Activated naive CD8-positive, alpha-beta T cell treated with anti-CD3 and anti-CD28 coated beads for 36 hours (primary cell): ENCODE measurements at regions not wholly inside any gene's neighbourhood (a gene's known extent, or its start where the extent isn't known, plus 50 kb on each side); places are given as distances from the start of the nearest gene placed in this dataset.

ENCODE experiments used
- DNase-seq: peaks from one replicate; pipeline ENCODE4 v3.0.0; 2021
- H3K27ac Mint-ChIP-seq: one replicate; pipeline ENCODE4 v1.8.0; 2022; ENCODE audit warnings: mild to moderate bottlenecking, moderate library complexity, mixed read lengths
- H3K27me3 Mint-ChIP-seq: one replicate; pipeline ENCODE4 v1.8.0; 2022; ENCODE audit warnings: mild to moderate bottlenecking, mixed read lengths
- H3K36me3 Mint-ChIP-seq: one replicate; pipeline ENCODE4 v1.8.0; 2021; ENCODE audit warnings: mild to moderate bottlenecking, mixed read lengths
- H3K4me1 Mint-ChIP-seq: one replicate; pipeline ENCODE4 v1.8.0; 2021; ENCODE audit warnings: mixed read lengths
- H3K4me3 Mint-ChIP-seq: one replicate; pipeline ENCODE4 v1.8.0; 2022; ENCODE audit warnings: mild to moderate bottlenecking, moderate library complexity, mixed read lengths
- H3K9me3 Mint-ChIP-seq: one replicate; pipeline ENCODE4 v1.8.0; 2022; ENCODE audit warnings: mixed read lengths

- no peak for DNase-seq
- Mint-ChIP-seq H3K4me1 (peaks cover 8% of the 10 kb centered on the region), H3K9me3 (peaks cover 4% of the 10 kb centered on the region), H3K27ac (no peak overlapping the region), H3K36me3 (peaks cover 4% of the 10 kb centered on the region), H3K4me3 (no peak overlapping the region), H3K27me3 (no peaks in the 10 kb centered on the region)
Observed at GRCh38 chr13:40243047-40243446, 423.4 kb downstream of the FOXO1 start.

GRCh38 chr13:40243982-40244381 is 422.5 kb downstream of the FOXO1 start:
- no peak overlapping the region for H3K4me3 Mint-ChIP-seq
- peaks cover 10% of the 10 kb centered on the region for H3K36me3 Mint-ChIP-seq

GRCh38 chr13:40245567-40245966 is 420.9 kb downstream of the FOXO1 start:
- Mint-ChIP-seq H3K27ac (no peak overlapping the region), H3K27me3 (no peaks in the 10 kb centered on the region), H3K9me3 (peaks cover 10% of the 10 kb centered on the region), H3K36me3 (peaks cover 10% of the 10 kb centered on the region), H3K4me3 (no peak overlapping the region), H3K4me1 (peaks cover 8% of the 10 kb centered on the region)
- no peak for DNase-seq

More at GRCh38 chr13:40243982-40244381, 422.5 kb downstream of the FOXO1 start:
- Mint-ChIP-seq H3K27me3 (no peaks in the 10 kb centered on the region), H3K27ac (no peak overlapping the region), H3K4me1 (peaks cover 8% of the 10 kb centered on the region), H3K9me3 (peaks cover 9% of the 10 kb centered on the region)
- no peak for DNase-seq

GRCh38 chr13:40247845-40248244 is 418.6 kb downstream of the FOXO1 start:
- Mint-ChIP-seq H3K4me3 (no peak overlapping the region), H3K9me3 (peaks cover 10% of the 10 kb centered on the region), H3K27me3 (no peaks in the 10 kb centered on the region), H3K27ac (no peak overlapping the region), H3K4me1 (peaks cover 25% of the 10 kb centered on the region), H3K36me3 (peaks cover 10% of the 10 kb centered on the region)
- no peak for DNase-seq

- Mint-ChIP-seq H3K27ac (peak overlapping the region; percentile 95), H3K4me1 (peaks cover 27% of the 10 kb centered on the region), H3K36me3 (peaks cover 8% of the 10 kb centered on the region), H3K4me3 (no peak overlapping the region), H3K27me3 (no peaks in the 10 kb centered on the region), H3K9me3 (peaks cover 10% of the 10 kb centered on the region)
- DNase-seq = no peak
Observed at GRCh38 chr13:40251343-40252032, 415.0 kb downstream of the FOXO1 start.

- peaks cover 8% of the 10 kb centered on the region for H3K36me3 Mint-ChIP-seq
- no peak for DNase-seq
- H3K27me3 Mint-ChIP-seq = no peaks in the 10 kb centered on the region
- H3K4me1 Mint-ChIP-seq = peaks cover 27% of the 10 kb centered on the region
- H3K4me3 Mint-ChIP-seq = no peak overlapping the region
- peaks cover 10% of the 10 kb centered on the region for H3K9me3 Mint-ChIP-seq
- no peak overlapping the region for H3K27ac Mint-ChIP-seq
Observed at GRCh38 chr13:40252241-40252640, 414.2 kb downstream of the FOXO1 start.

GRCh38 chr13:40252676-40253075 is 413.8 kb downstream of the FOXO1 start:
- Mint-ChIP-seq H3K36me3 (peaks cover 7% of the 10 kb centered on the region), H3K27ac (no peak overlapping the region), H3K4me3 (no peak overlapping the region), H3K4me1 (peaks cover 23% of the 10 kb centered on the region), H3K9me3 (peaks cover 8% of the 10 kb centered on the region), H3K27me3 (no peaks in the 10 kb centered on the region)
- no peak for DNase-seq

GRCh38 chr13:40254394-40254793 is 412.0 kb downstream of the FOXO1 start:
- H3K27ac Mint-ChIP-seq = no peak overlapping the region
- H3K9me3 Mint-ChIP-seq = peaks cover 3% of the 10 kb centered on the region
- no peak for DNase-seq
- no peaks in the 10 kb centered on the region for H3K27me3 Mint-ChIP-seq
- no peak overlapping the region for H3K4me3 Mint-ChIP-seq
- H3K4me1 Mint-ChIP-seq = peaks cover 29% of the 10 kb centered on the region
- no peaks in the 10 kb centered on the region for H3K36me3 Mint-ChIP-seq

GRCh38 chr13:40255551-40255950 is 410.9 kb downstream of the FOXO1 start:
- Mint-ChIP-seq H3K36me3 (no peaks in the 10 kb centered on the region), H3K9me3 (peaks cover 1% of the 10 kb centered on the region), H3K4me3 (no peak overlapping the region), H3K27ac (no peak overlapping the region), H3K4me1 (peaks cover 29% of the 10 kb centered on the region), H3K27me3 (no peaks in the 10 kb centered on the region)
- no peak for DNase-seq

- Mint-ChIP-seq H3K36me3 (no peaks in the 10 kb centered on the region), H3K4me3 (no peak overlapping the region), H3K9me3 (peaks cover 1% of the 10 kb centered on the region), H3K27ac (no peak overlapping the region), H3K27me3 (no peaks in the 10 kb centered on the region), H3K4me1 (peaks cover 7% of the 10 kb centered on the region)
- no peak for DNase-seq
Observed at GRCh38 chr13:40259899-40260298, 406.5 kb downstream of the FOXO1 start.

- no peak overlapping the region for H3K27ac Mint-ChIP-seq
- H3K27me3 Mint-ChIP-seq = no peaks in the 10 kb centered on the region
- H3K36me3 Mint-ChIP-seq = no peaks in the 10 kb centered on the region
- no peaks in the 10 kb centered on the region for H3K9me3 Mint-ChIP-seq
- H3K4me3 Mint-ChIP-seq = no peak overlapping the region
- peaks cover 7% of the 10 kb centered on the region for H3K4me1 Mint-ChIP-seq
- DNase-seq = no peak
Observed at GRCh38 chr13:40261336-40261735, 405.1 kb downstream of the FOXO1 start.

GRCh38 chr13:40261947-40262346 is 404.5 kb downstream of the FOXO1 start:
- H3K27me3 Mint-ChIP-seq = no peaks in the 10 kb centered on the region
- H3K9me3 Mint-ChIP-seq = no peaks in the 10 kb centered on the region
- H3K36me3 Mint-ChIP-seq = no peaks in the 10 kb centered on the region
- peaks cover 7% of the 10 kb centered on the region for H3K4me1 Mint-ChIP-seq
- no peak for DNase-seq
- H3K4me3 Mint-ChIP-seq = no peak overlapping the region
- H3K27ac Mint-ChIP-seq = no peak overlapping the region

GRCh38 chr13:40269086-40269485 is 397.4 kb downstream of the FOXO1 start:
- no peak overlapping the region for H3K4me3 Mint-ChIP-seq
- H3K36me3 Mint-ChIP-seq = no peaks in the 10 kb centered on the region
- H3K9me3 Mint-ChIP-seq = no peaks in the 10 kb centered on the region
- DNase-seq = no peak
- no peak overlapping the region for H3K27ac Mint-ChIP-seq
- H3K4me1 Mint-ChIP-seq = peaks cover 25% of the 10 kb centered on the region
- no peaks in the 10 kb centered on the region for H3K27me3 Mint-ChIP-seq

- Mint-ChIP-seq H3K9me3 (no peaks in the 10 kb centered on the region), H3K4me3 (no peak overlapping the region), H3K27me3 (no peaks in the 10 kb centered on the region), H3K4me1 (peaks cover 31% of the 10 kb centered on the region), H3K36me3 (no peaks in the 10 kb centered on the region), H3K27ac (no peak overlapping the region)
- DNase-seq = no peak
Observed at GRCh38 chr13:40270726-40271125, 395.7 kb downstream of the FOXO1 start.

- Mint-ChIP-seq H3K36me3 (no peaks in the 10 kb centered on the region), H3K27me3 (no peaks in the 10 kb centered on the region), H3K4me3 (no peak overlapping the region), H3K27ac (no peak overlapping the region), H3K9me3 (no peaks in the 10 kb centered on the region), H3K4me1 (peaks cover 31% of the 10 kb centered on the region)
- DNase-seq = no peak
Observed at GRCh38 chr13:40271271-40271885, 395.1 kb downstream of the FOXO1 start.
